Hippocampal formation (tissue), 2 donors: ENCODE measurements at regions not wholly inside any gene's neighbourhood (a gene's known extent, or its start where the extent isn't known, plus 50 kb on each side); places are given as distances from the start of the nearest gene placed in this dataset.
"Not testable (repeated sequence)": the region's sequence is repeated elsewhere in the genome, so short reads cannot be mapped to it uniquely, and the experiment has no call there.

ENCODE experiments used
- DNase-seq, 2 donors: peaks; one replicate each; lab custom pipeline; 2025; lab: John Stamatoyannopoulos, UW

- DNase-seq = no peak
Measured at GRCh38 chr5:174521449-174521848, 202.9 kb upstream of the MSX2 start.

GRCh38 chr5:174522480-174523260 is 201.7 kb upstream of the MSX2 start:
- no peak for DNase-seq

- no peak for DNase-seq
Measured at GRCh38 chr5:174523311-174524071, 200.9 kb upstream of the MSX2 start.

- DNase-seq = no peak
Measured at GRCh38 chr5:174524351-174524750, 200.0 kb upstream of the MSX2 start.

GRCh38 chr5:174526177-174526576 is 198.2 kb upstream of the MSX2 start:
- no peak for DNase-seq

- no peak for DNase-seq
Measured at GRCh38 chr5:174527916-174528540, 196.4 kb upstream of the MSX2 start.

- DNase-seq = no peak
Measured at GRCh38 chr5:174528821-174529544, 195.4 kb upstream of the MSX2 start.

- no peak for DNase-seq
Measured at GRCh38 chr5:174529925-174530681, 194.3 kb upstream of the MSX2 start.

GRCh38 chr5:174531782-174532191 is 192.6 kb upstream of the MSX2 start:
- DNase-seq = no peak

GRCh38 chr5:174532455-174533453 is 191.6 kb upstream of the MSX2 start:
- peak; percentile 17 to 40 for DNase-seq

GRCh38 chr5:174533751-174534241 is 190.6 kb upstream of the MSX2 start:
- DNase-seq = no peak

GRCh38 chr5:174535669-174536068 is 188.7 kb upstream of the MSX2 start:
- no peak for DNase-seq

- DNase-seq = not testable (repeated sequence)
Measured at GRCh38 chr5:174539823-174540222, 184.6 kb upstream of the MSX2 start.

- DNase-seq = no peak
Measured at GRCh38 chr5:174542037-174542436, 182.3 kb upstream of the MSX2 start.

GRCh38 chr5:174542471-174542870 is 181.9 kb upstream of the MSX2 start:
- DNase-seq = no peak

- DNase-seq = no peak
Measured at GRCh38 chr5:174545926-174546325, 178.5 kb upstream of the MSX2 start.

- no peak for DNase-seq
Measured at GRCh38 chr5:174547814-174548213, 176.6 kb upstream of the MSX2 start.

- no peak for DNase-seq
Measured at GRCh38 chr5:174549254-174549653, 175.1 kb upstream of the MSX2 start.

- no peak for DNase-seq
Measured at GRCh38 chr5:174550026-174550425, 174.4 kb upstream of the MSX2 start.

- DNase-seq = no peak
Measured at GRCh38 chr5:174552428-174552827, 172.0 kb upstream of the MSX2 start.
